Keratinocyte (primary cell): ENCODE measurements at regions not wholly inside any gene's neighbourhood (a gene's known extent, or its start where the extent isn't known, plus 50 kb on each side); places are given as distances from the start of the nearest gene placed in this dataset.

Experiments
- DNase-seq: peaks from one replicate; pipeline ENCODE4 v3.0.0-alpha.2; 2011; ENCODE audit warnings: low read depth, missing footprints, low spot score
- FAIRE-seq: peaks from 2 replicates; lab custom pipeline; 2011; peaks lifted over from hg19 to GRCh38; lab: Jason Lieb, UNC
- H2AFZ ChIP-seq: 2 replicates; pipeline ENCODE4 v1.6.0; 2012; ENCODE audit warnings: low read length, control low read depth, inconsistent platforms; ENCODE audit not compliant: control insufficient read depth
- H3K27ac ChIP-seq: 2 replicates; pipeline ENCODE4 v1.5.1; 2011; ENCODE audit warnings: low read length; ENCODE audit not compliant: control insufficient read depth, insufficient read depth
- H3K27me3 ChIP-seq: 3 replicates; pipeline ENCODE4 v1.6.0; 2011; ENCODE audit warnings: low read length; ENCODE audit not compliant: control insufficient read depth, insufficient read depth; ENCODE audit errors: extremely low read depth
- H3K36me3 ChIP-seq, 2 experiments: 2 replicates in 1 of 2; 3 replicates in 1 of 2; pipeline ENCODE4 v1.5.1; 2011; ENCODE audit warnings: low read length in 2 of 2, mild to moderate bottlenecking in 1 of 2; ENCODE audit not compliant: control insufficient read depth in 2 of 2, insufficient read depth in 2 of 2; ENCODE audit errors: extremely low read depth in 1 of 2
- H3K4me1 ChIP-seq: 3 replicates; pipeline ENCODE4 v1.5.1; 2011; ENCODE audit warnings: low read length; ENCODE audit not compliant: control insufficient read depth, insufficient read depth; ENCODE audit errors: extremely low read depth
- H3K4me2 ChIP-seq: 3 replicates; pipeline ENCODE4 v1.6.0; 2011; ENCODE audit warnings: low read depth, low read length; ENCODE audit not compliant: control insufficient read depth, insufficient read depth; ENCODE audit errors: extremely low read depth
- H3K4me3 ChIP-seq, 3 experiments: fragments of 200-600 bp in 1 of 3; sonication (generic) in 1 of 3; 2 replicates in 2 of 3; 3 replicates in 1 of 3; pipeline ENCODE4 v1.5.1; 2011 to 2016; ENCODE audit warnings: low read length in 3 of 3, mild to moderate bottlenecking in 3 of 3, control low read depth in 2 of 3, inconsistent platforms in 1 of 3, low read depth in 1 of 3, mixed read lengths in 1 of 3, mixed run types in 1 of 3, moderate library complexity in 1 of 3; ENCODE audit not compliant: control insufficient read depth in 2 of 3, insufficient read depth in 2 of 3; ENCODE audit errors: extremely low read depth in 1 of 3
- H3K79me2 ChIP-seq: 2 replicates; pipeline ENCODE4 v1.6.0; 2012; ENCODE audit warnings: low read length; ENCODE audit not compliant: control insufficient read depth, insufficient read depth
- H3K9ac ChIP-seq: 3 replicates; pipeline ENCODE4 v1.6.0; 2011; ENCODE audit warnings: low read length; ENCODE audit not compliant: control insufficient read depth, insufficient read depth; ENCODE audit errors: extremely low read depth
- H3K9me1 ChIP-seq: 3 replicates; pipeline ENCODE4 v1.6.0; 2011; ENCODE audit warnings: low read length; ENCODE audit not compliant: control insufficient read depth, insufficient read depth; ENCODE audit errors: extremely low read depth
- H3K9me3 ChIP-seq: 2 replicates; pipeline ENCODE4 v1.5.1; 2012; ENCODE audit warnings: low read depth, low read length; ENCODE audit not compliant: control insufficient read depth
- H4K20me1 ChIP-seq: 3 replicates; pipeline ENCODE4 v1.6.0; 2011; ENCODE audit warnings: low read length; ENCODE audit not compliant: control insufficient read depth, insufficient read depth; ENCODE audit errors: extremely low read depth
- CTCF ChIP-seq, 3 experiments: IDR thresholded peaks in 1 of 3; conservative IDR thresholded peaks in 1 of 3; optimal IDR thresholded peaks in 1 of 3; 2 replicates in 2 of 3; 3 replicates in 1 of 3; pipeline versions ENCODE3 to v1.5.1; 2011; ENCODE audit warnings: low read length in 3 of 3, mild to moderate bottlenecking in 3 of 3, moderate library complexity in 2 of 3, control low read depth in 1 of 3, inconsistent platforms in 1 of 3; ENCODE audit not compliant: insufficient read depth in 2 of 3; ENCODE audit errors: extremely low read depth in 1 of 3
- EZH2 ChIP-seq: IDR thresholded peaks from one replicate; pipeline ENCODE4 v1.6.1; 2012; ENCODE audit warnings: inconsistent platforms, mild to moderate bottlenecking, low read length, moderate library complexity
- dilution Hi-C: fragments of 300-500 bp; cut with MboI; formaldehyde crosslinking; loops from one replicate; pipeline ENCODE4 v1.7.0; 2020; ENCODE audit warnings: low sequenced_read_pairs; ENCODE audit not compliant: extremely low pct_ligation_motif_present

- dilution Hi-C loops, result no loop called here
- no peak for FAIRE-seq
- no peak overlapping the region for H3K4me3 ChIP-seq
- no peaks in the 10 kb centered on the region for H3K27me3 ChIP-seq
- no peaks in the 10 kb centered on the region for H3K9me1 ChIP-seq
- no peak for DNase-seq
- H3K4me1 ChIP-seq, result no peaks in the 10 kb centered on the region
- H3K9ac ChIP-seq, result no peak overlapping the region
- H3K27ac ChIP-seq, result no peak overlapping the region
- no peaks in the 10 kb centered on the region for H3K36me3 ChIP-seq
- H2AFZ ChIP-seq, result no peak overlapping the region
- no peaks in the 10 kb centered on the region for H3K79me2 ChIP-seq
- no peak for TF ChIP-seq EZH2
- TF ChIP-seq CTCF (optimal IDR thresholded peaks at IDR 0.05 in 1 of 3, IDR thresholded peaks at IDR 0.05 in 1 of 3, conservative IDR thresholded peaks at IDR 0.05 in 1 of 3; ENCODE audit: extremely low read depth in 1 of 3, insufficient read depth in 2 of 3, low read length in 3 of 3), result no peak
- no peaks in the 10 kb centered on the region for H4K20me1 ChIP-seq
- H3K4me2 ChIP-seq, result no peak overlapping the region
- no peaks in the 10 kb centered on the region for H3K9me3 ChIP-seq
Observed at GRCh38 chr2:144983107-144983506, 463.2 kb upstream of the ZEB2 start.

GRCh38 chr2:144982481-144982880, 462.6 kb upstream of the ZEB2 start:
- Histone ChIP-seq H3K4me3 (no peak overlapping the region), H3K36me3 (no peaks in the 10 kb centered on the region), H3K27ac (no peak overlapping the region), H3K79me2 (no peaks in the 10 kb centered on the region), H3K4me1 (no peaks in the 10 kb centered on the region), H3K9me1 (no peaks in the 10 kb centered on the region), H2AFZ (no peak overlapping the region), H3K27me3 (no peaks in the 10 kb centered on the region), H4K20me1 (no peaks in the 10 kb centered on the region), H3K9ac (no peak overlapping the region), H3K9me3 (no peaks in the 10 kb centered on the region), H3K4me2 (no peak overlapping the region)
- dilution Hi-C loops, result no loop called here
- DNase-seq, result no peak
- FAIRE-seq, result no peak
- TF ChIP-seq EZH2, result no peak
- TF ChIP-seq CTCF (optimal IDR thresholded peaks at IDR 0.05 in 1 of 3, IDR thresholded peaks at IDR 0.05 in 1 of 3, conservative IDR thresholded peaks at IDR 0.05 in 1 of 3; ENCODE audit: extremely low read depth in 1 of 3, insufficient read depth in 2 of 3, low read length in 3 of 3), result no peak
